IPS-18a (cell line): ENCODE measurements at regions not wholly inside any gene's neighbourhood (a gene's known extent, or its start where the extent isn't known, plus 50 kb on each side); places are given as distances from the start of the nearest gene placed in this dataset.
A peak's percentile ranks its signal among the peaks of the same experiment; 100 is the strongest.
"Not testable (repeated sequence)": the region's sequence is repeated elsewhere in the genome, so short reads cannot be mapped to it uniquely, and the experiment has no call there.

Experiments used
- H3K27ac ChIP-seq: one replicate; pipeline ENCODE4 v1.5.1; 2013; ENCODE audit warnings: low read length
- H3K27me3 ChIP-seq: one replicate; pipeline ENCODE4 v1.6.1; 2013; ENCODE audit warnings: mild to moderate bottlenecking, low read length; ENCODE audit not compliant: control insufficient read depth, insufficient read depth
- H3K36me3 ChIP-seq: one replicate; pipeline ENCODE4 v1.6.1; 2013; ENCODE audit warnings: low read depth, low read length; ENCODE audit not compliant: control insufficient read depth
- H3K4me1 ChIP-seq: one replicate; pipeline ENCODE4 v1.6.1; 2013; ENCODE audit warnings: low read depth, low read length; ENCODE audit not compliant: control insufficient read depth
- H3K4me3 ChIP-seq: one replicate; pipeline ENCODE4 v1.5.1; 2013; ENCODE audit warnings: low read length
- H3K9ac ChIP-seq: one replicate; pipeline ENCODE4 v1.6.1; 2013; ENCODE audit warnings: mild to moderate bottlenecking, low read length, moderate library complexity
- H3K9me3 ChIP-seq: one replicate; pipeline ENCODE4 v1.6.1; 2013; ENCODE audit warnings: low read depth, low read length; ENCODE audit not compliant: control insufficient read depth

DNA sequence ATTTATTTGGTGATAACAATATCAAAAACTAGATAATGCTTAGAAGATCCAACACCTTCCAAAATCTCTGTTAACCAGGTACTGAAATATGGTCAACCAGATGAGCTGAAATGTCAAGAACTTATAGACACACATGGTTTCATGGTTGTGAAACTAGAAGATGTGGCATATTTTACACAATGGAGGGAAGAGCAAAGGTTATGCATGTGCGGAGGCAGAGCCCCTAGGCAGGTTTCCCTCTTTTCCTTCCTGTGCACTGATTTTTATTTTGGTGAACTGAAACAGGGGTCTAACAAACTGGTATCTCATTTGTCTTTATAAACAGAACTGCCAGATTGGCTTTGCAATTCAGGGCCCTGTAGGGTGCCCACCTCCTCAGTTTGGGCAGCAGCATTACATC is 91.6 kb downstream of the PRL start:
- Histone ChIP-seq H3K4me1 (no peaks in the 10 kb centered on the region), H3K9me3 (no peaks in the 10 kb centered on the region), H3K27me3 (no peaks in the 10 kb centered on the region), H3K9ac (no peak overlapping the region), H3K4me3 (no peak overlapping the region), H3K36me3 (no peaks in the 10 kb centered on the region), H3K27ac (no peak overlapping the region)

DNA sequence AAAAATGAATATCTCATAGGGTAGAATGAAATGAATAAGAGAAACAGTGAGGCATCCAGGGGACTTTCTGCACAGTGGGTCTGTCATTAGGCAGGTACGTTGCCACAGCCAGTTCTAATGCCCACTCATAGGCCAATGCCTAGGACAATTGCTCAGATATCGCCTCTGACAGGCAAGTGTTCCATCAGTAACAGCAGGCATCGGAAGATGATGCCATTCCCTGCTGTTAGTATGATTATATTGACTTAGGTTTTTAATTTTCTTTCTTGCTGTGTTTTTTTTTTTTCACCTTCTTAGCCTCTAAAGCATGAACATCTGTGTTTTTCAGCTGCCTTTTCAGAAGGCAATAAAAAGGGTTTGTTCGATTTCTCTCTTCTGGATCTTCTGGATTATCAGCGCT is 90.7 kb downstream of the PRL start:
- Histone ChIP-seq H3K9ac (no peak overlapping the region), H3K4me3 (no peak overlapping the region), H3K4me1 (no peaks in the 10 kb centered on the region), H3K36me3 (no peaks in the 10 kb centered on the region), H3K9me3 (no peaks in the 10 kb centered on the region), H3K27ac (no peak overlapping the region), H3K27me3 (no peaks in the 10 kb centered on the region)

DNA sequence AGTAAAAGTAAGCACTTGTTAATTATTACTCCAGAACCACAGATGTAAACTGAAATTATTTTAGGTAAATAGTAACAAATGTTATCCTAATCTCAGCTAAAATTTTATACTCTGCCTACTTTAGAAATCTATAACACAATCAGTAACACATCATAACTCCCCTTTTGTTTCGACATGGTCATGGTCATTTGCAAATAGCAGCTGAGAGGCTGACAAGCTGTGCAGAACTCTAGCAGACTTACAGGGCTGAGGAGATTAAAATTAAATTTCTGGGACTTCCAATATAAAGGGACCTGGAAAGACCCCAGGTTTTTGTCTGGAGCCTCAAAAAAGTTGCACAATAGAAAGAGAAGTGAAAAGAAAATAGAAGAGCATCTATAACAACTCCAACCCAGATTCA is 88.8 kb downstream of the PRL start:
- H3K27me3 ChIP-seq, result no peaks in the 10 kb centered on the region
- H3K4me1 ChIP-seq, result no peaks in the 10 kb centered on the region
- H3K4me3 ChIP-seq, result no peak overlapping the region
- H3K9ac ChIP-seq, result no peak overlapping the region
- no peaks in the 10 kb centered on the region for H3K9me3 ChIP-seq
- no peak overlapping the region for H3K27ac ChIP-seq
- no peaks in the 10 kb centered on the region for H3K36me3 ChIP-seq

DNA sequence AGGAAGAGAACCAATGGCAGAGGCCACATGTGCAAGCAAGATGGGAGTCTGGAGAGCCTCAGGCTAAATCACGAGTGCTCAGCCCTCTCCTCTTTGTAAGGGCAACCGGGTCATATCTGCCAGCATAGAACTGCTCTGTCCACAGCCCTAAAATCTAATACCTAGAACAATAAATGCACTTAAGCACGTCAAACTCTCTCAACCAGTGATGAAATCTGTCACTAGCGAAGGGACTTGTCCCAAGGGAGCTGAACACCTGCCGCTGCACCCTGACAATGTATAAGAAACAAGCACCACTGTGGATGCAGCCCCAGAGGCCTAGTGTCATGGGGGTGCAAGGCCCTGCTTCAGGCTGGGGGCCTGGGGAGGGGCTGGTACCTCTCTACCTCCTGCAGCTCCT is 82.5 kb downstream of the PRL start:
- Histone ChIP-seq H3K27ac (no peak overlapping the region), H3K4me3 (no peak overlapping the region), H3K27me3 (no peaks in the 10 kb centered on the region), H3K4me1 (peaks cover 6% of the 10 kb centered on the region), H3K9me3 (no peaks in the 10 kb centered on the region), H3K36me3 (no peaks in the 10 kb centered on the region), H3K9ac (no peak overlapping the region)

DNA sequence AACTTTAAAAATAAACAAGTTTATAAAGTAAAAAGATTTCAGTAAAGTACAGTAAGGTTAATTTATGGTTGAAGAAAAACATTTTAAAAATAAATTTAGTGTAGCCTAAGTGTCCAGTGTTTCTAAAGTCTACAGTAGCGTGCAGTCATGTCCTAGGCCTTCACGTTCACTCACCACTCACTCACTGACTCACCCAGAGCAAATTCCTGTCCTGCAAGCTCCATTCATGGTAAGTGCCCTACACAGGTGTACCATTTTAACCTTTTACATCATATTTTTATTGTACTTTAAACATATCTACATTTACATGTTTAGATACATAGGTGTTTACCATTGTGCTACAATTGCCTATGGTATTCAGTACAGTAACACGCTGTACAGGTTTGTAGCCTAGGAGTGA is 81.4 kb downstream of the PRL start:
- H3K9ac ChIP-seq, H3K9me3 ChIP-seq, H3K27ac ChIP-seq, H3K4me3 ChIP-seq, H3K27me3 ChIP-seq, H3K36me3 ChIP-seq, H3K4me1 ChIP-seq: not testable (repeated sequence)

DNA sequence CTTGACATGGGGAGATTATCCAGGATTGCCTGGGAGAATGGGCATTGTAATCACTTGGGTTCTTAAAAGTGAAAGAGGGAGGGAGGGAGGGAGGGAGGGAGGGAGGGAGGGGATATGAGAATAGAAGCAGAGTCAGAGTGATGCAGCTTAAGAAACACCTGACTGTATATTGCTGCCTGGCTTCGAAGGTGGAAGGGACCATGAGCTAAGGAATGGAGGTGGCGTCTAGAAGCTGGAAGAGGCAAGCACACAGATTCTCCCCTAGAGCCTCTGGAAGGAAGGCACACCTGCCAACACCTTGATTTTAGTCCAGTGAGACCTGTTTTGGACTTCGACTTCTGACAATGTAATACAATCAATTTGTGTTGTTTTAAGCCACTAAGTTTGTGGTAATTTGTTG is 78.4 kb downstream of the PRL start:
- no peaks in the 10 kb centered on the region for H3K36me3 ChIP-seq
- no peak overlapping the region for H3K27ac ChIP-seq
- H3K4me1 ChIP-seq, result peaks cover 26% of the 10 kb centered on the region
- H3K4me3 ChIP-seq, result no peak overlapping the region
- no peaks in the 10 kb centered on the region for H3K27me3 ChIP-seq
- no peak overlapping the region for H3K9ac ChIP-seq
- H3K9me3 ChIP-seq, result no peaks in the 10 kb centered on the region

DNA sequence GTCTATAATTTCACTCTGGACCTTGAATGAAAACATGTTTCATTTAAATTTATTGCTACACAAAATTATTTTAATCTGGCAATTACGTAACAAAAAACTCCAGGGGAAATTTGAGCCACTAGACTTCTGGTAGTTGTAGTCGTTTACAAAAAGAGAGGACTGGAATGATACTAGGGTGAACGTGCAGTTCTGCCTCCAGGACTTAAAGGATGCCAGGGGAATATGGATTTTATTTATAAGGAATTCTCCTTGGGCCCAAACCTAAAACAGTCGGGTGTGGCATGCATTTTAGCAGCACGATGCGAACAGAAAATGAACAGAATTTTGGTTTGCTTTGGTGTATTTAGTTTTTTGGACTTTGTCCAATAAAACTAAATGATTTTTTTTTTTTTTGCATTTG is 76.9 kb downstream of the PRL start:
- H3K4me3 ChIP-seq, result no peak overlapping the region
- H3K4me1 ChIP-seq, result peaks cover 26% of the 10 kb centered on the region
- H3K9me3 ChIP-seq, result no peaks in the 10 kb centered on the region
- H3K36me3 ChIP-seq, result no peaks in the 10 kb centered on the region
- H3K27ac ChIP-seq, result no peak overlapping the region
- no peak overlapping the region for H3K9ac ChIP-seq
- H3K27me3 ChIP-seq, result no peaks in the 10 kb centered on the region

DNA sequence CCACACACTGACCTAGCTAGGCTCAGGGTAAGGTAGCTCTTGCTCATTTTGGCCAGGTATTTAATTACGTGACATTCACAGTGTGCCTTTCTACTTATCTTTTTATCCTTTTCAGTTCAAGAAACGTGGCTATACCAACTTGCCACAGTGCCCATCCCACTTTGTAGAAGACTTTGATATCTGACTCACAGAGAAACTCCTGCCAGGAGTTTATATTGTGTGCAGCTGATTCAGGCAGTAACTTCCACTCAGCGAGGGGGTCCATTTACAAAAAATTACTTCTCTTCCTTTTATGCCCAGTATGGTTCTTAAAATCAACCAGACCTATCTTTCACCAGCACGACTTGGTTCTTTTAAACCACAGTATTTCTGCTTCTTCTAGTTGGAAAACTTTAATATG is 75.6 kb downstream of the PRL start:
- no peaks in the 10 kb centered on the region for H3K36me3 ChIP-seq
- no peak overlapping the region for H3K27ac ChIP-seq
- H3K9ac ChIP-seq, result no peak overlapping the region
- H3K27me3 ChIP-seq, result no peaks in the 10 kb centered on the region
- H3K4me1 ChIP-seq, result peaks cover 26% of the 10 kb centered on the region
- peak overlapping the region; percentile 24 for H3K4me3 ChIP-seq
- no peaks in the 10 kb centered on the region for H3K9me3 ChIP-seq

DNA sequence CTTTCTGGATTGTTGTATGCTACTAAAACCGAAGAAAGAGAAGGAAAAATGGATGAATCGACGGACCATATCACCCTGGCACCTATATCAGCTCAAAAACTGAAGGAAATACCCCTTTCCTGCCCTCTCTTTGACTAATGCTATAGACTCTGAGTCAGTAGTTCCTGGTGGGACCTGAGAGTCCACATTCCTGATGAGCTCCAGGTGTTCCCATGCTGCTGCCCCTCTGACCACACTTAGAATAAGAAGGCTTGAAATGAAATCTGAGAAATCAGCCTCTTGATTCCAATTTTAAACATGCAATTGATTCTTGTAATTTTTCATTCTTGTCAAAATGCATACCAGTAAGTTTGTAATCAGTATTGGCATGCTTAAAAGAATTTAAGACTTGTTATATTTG is 75.2 kb downstream of the PRL start:
- peak overlapping the region; percentile 24 for H3K4me3 ChIP-seq
- no peaks in the 10 kb centered on the region for H3K36me3 ChIP-seq
- no peaks in the 10 kb centered on the region for H3K27me3 ChIP-seq
- H3K4me1 ChIP-seq, result peaks cover 26% of the 10 kb centered on the region
- no peak overlapping the region for H3K27ac ChIP-seq
- peak overlapping the region; percentile 40 for H3K9ac ChIP-seq
- no peaks in the 10 kb centered on the region for H3K9me3 ChIP-seq

DNA sequence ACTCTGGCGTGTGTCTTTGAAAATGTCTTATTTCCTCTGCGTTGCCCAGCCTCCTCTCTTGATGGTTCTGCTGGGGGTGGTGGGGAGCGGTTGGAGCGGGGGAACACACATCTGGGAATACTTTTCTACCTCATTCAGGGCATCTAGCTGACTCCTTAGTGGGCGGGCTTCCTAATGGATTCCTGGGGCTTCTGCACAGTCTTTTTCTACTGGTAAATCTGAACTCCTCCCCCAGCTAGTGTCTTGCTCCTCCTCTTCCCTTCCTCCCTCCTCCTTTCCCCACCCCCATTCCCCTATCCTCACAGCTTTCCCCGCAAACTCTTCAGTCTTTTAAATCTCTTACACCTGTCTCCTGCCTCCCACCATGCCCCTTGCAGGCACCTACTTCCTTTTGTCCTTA is 74.4 kb downstream of the PRL start:
- peak overlapping the region; percentile 24 for H3K4me3 ChIP-seq
- no peaks in the 10 kb centered on the region for H3K27me3 ChIP-seq
- no peaks in the 10 kb centered on the region for H3K36me3 ChIP-seq
- peaks cover 20% of the 10 kb centered on the region for H3K4me1 ChIP-seq
- H3K27ac ChIP-seq, result no peak overlapping the region
- no peaks in the 10 kb centered on the region for H3K9me3 ChIP-seq
- peak overlapping the region; percentile 40 for H3K9ac ChIP-seq

DNA sequence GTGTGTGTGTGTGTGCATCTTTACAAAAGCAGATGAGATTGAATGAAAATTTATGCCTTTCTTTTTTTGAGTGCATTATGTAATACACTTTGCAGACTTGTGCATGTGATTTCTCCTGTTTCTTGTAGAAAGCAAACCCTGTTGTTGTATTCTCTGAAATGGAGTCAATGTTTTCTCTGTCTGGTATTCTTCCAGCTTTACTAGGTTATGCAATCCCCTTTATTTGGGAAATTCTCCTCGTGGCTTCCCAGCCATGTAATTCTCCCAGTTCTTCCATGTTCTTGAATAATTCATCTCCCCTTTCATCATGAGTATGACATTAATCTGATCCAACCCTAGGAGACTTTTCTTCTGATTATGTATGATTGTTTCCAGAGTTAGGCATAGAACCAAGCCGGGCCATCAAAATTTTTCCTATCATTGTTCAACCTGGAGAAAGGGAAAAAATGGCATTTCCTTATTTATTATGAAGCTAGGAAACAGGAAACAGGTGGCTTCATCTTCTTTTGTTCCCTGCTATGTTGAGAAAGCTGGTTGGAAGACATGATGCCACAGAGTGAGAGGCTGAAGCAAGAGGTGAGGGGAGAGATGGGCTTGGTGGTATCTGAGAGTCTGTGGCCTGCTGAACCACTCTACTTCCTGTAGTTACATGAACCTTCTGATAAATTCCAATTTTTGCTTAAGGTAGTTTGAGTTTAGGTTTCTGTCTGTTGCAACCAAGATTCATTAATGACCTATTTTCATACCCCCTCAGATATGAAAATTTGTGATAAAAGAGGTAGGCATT is 68.8 kb downstream of the PRL start:
- Histone ChIP-seq H3K4me1 (peaks cover under 1% of the 10 kb centered on the region), H3K9ac (no peak overlapping the region), H3K4me3 (no peak overlapping the region), H3K9me3 (no peaks in the 10 kb centered on the region), H3K27me3 (no peaks in the 10 kb centered on the region), H3K27ac (no peak overlapping the region), H3K36me3 (no peaks in the 10 kb centered on the region)

DNA sequence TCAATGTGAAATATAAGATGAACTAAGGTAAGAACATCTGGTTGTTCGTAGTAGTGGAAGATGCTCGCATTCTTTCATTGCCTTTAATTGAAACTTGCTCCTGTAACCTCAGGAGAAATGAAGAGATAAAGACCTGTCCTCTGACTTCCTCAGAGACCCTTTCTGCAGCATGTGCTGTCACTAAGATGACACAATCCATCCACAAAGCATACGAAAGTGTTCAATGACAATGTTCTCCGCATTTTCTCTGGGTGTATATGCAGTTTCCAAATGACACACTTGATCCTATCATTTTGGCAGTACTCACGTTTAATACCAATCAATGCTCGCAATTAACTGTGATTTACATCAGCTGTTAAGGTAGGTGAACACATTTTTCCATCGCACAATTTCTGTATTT is 65.8 kb downstream of the PRL start:
- H3K27ac ChIP-seq, result no peak overlapping the region
- H3K4me3 ChIP-seq, result no peak overlapping the region
- no peaks in the 10 kb centered on the region for H3K36me3 ChIP-seq
- H3K4me1 ChIP-seq, result no peaks in the 10 kb centered on the region
- no peak overlapping the region for H3K9ac ChIP-seq
- H3K27me3 ChIP-seq, result no peaks in the 10 kb centered on the region
- H3K9me3 ChIP-seq, result no peaks in the 10 kb centered on the region
